Fibroblast of lung (primary cell): ENCODE measurements at regions not wholly inside any gene's neighbourhood (a gene's known extent, or its start where the extent isn't known, plus 50 kb on each side); places are given as distances from the start of the nearest gene placed in this dataset.

Experiments
- EZH2 ChIP-seq: IDR thresholded peaks from 2 replicates; pipeline ENCODE4 v1.5.1; 2012; ENCODE audit warnings: low read length, control low read depth, mild to moderate bottlenecking; ENCODE audit errors: missing control alignments
- TF ChIP-seq, protein P1 (sequence below), 2 donors: IDR thresholded peaks in 1 of 2; conservative IDR thresholded peaks in 1 of 2; 1 replicate in 1 of 2; 2 replicates in 1 of 2; pipeline ENCODE4 v1.5.1; 2011 to 2012; ENCODE audit warnings: low read length in 2 of 2, control low read depth in 1 of 2, inconsistent platforms in 1 of 2, low read depth in 1 of 2, mild to moderate bottlenecking in 1 of 2

- no peak for TF ChIP-seq EZH2
- TF ChIP-seq, protein P1, sequence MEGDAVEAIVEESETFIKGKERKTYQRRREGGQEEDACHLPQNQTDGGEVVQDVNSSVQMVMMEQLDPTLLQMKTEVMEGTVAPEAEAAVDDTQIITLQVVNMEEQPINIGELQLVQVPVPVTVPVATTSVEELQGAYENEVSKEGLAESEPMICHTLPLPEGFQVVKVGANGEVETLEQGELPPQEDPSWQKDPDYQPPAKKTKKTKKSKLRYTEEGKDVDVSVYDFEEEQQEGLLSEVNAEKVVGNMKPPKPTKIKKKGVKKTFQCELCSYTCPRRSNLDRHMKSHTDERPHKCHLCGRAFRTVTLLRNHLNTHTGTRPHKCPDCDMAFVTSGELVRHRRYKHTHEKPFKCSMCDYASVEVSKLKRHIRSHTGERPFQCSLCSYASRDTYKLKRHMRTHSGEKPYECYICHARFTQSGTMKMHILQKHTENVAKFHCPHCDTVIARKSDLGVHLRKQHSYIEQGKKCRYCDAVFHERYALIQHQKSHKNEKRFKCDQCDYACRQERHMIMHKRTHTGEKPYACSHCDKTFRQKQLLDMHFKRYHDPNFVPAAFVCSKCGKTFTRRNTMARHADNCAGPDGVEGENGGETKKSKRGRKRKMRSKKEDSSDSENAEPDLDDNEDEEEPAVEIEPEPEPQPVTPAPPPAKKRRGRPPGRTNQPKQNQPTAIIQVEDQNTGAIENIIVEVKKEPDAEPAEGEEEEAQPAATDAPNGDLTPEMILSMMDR (conservative IDR thresholded peaks at IDR 0.05 in 1 of 2, IDR thresholded peaks at IDR 0.05 in 1 of 2; ENCODE audit: low read depth in 1 of 2, low read length in 2 of 2) = no peak
Measured at GRCh38 chr7:31186202-31186601, 134.1 kb downstream of the ADCYAP1R1 start.
